HG02970 (cell line): ENCODE measurements at regions not wholly inside any gene's neighbourhood (a gene's known extent, or its start where the extent isn't known, plus 50 kb on each side); places are given as distances from the start of the nearest gene placed in this dataset.
"Not testable (repeated sequence)": the region's sequence is repeated elsewhere in the genome, so short reads cannot be mapped to it uniquely, and the experiment has no call there.

Experiments used
- ATAC-seq: cut with Tn5 transposase; IDR thresholded peaks from one replicate; pipeline ENCODE4 v1.9.1; 2021; ENCODE audit warnings: mild to moderate bottlenecking, moderate library complexity, moderate number of reproducible peaks; ENCODE audit not compliant: unreplicated experiment, low FRiP score

DNA sequence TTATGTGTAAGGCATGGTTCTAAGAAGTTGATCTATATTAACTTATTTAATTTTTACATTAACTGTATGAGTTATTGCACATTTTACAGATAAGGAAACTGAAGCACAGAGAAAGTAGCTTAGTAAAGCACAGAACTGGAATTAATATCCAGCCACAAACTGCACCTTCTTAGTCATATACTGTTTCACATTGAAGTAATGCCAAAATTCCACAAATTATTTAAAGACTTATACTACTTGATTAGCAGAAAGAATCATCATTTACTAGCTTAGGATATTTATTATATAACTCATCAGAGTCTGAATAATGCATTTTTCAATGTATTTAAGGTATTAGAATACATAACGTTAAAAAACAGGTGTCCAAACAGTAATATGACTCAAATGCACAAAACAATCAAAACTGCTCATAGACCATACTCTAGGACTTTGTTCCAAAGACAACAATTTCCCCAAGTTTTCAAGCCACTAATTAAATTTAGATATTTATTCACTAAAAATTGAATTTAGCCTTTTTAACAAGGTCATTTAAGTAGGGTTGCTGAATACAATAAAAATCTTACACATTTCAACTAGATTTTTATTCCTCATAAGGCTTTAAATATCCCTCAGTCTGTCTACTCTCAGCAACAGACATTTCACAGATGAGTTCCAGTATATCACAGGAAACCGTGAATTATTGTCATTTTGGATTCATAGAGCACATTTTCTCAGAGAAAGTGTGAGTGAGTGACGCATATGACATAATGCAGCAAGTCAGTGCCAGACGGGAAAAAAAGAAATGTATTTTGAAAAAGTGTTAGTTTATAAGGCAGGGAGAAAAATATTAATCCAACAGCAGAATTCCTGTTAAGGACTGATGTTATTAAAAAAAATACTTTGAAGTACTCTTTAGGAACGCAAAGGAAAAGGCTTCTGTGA lies 782.5 kb downstream of the TMTC2 start:
- ATAC-seq = no peak

GRCh38 chr12:83465632-83466031 lies 778.9 kb downstream of the TMTC2 start:
- no peak for ATAC-seq

DNA sequence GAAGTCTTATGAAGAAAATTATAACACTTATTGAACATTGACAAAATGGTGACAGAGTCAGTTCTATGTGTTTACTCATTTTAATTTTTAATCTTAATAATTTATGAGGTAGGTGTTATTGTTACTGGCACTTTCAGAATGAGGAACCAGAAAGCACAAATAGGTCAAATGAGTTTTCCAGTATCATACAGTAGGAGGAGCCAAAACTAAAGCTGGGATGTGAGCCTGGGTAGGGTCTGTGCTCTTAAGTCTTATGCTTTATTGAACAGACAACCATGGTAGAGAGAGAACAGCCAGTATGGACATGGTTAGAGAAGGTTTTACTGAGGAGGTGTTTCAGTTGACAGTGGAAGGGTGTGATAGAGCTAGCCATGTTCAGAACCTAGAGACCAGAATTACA lies 775.7 kb downstream of the TMTC2 start:
- ATAC-seq = no peak

DNA sequence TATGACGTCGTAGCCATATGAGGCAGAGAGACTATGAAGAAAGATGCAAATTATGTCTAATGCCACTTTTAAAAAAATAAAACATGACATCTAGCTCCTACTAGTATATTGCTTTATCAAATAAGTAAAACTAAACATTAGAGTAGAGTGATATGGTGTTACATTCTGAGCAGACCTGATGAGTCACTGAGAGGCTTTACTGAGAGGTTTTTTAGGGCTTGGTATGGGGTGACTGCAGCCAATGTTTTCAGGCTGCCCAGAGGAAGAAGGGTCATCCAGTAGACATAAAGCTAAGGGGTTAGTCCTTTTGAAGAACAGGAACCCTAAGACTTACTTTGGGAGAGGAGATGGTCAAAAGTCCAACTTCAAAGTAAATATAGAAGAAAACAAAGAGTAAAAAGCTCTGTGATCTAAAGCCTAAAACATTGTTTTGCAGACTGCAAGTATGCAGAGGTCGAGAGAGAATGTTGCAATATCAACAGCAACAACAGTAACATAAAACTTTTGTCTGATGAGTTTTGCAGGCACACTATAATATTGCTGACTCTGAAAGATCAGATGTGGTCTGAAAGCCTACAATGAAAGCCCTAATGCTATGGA lies 774.7 kb downstream of the TMTC2 start:
- ATAC-seq = no peak

DNA sequence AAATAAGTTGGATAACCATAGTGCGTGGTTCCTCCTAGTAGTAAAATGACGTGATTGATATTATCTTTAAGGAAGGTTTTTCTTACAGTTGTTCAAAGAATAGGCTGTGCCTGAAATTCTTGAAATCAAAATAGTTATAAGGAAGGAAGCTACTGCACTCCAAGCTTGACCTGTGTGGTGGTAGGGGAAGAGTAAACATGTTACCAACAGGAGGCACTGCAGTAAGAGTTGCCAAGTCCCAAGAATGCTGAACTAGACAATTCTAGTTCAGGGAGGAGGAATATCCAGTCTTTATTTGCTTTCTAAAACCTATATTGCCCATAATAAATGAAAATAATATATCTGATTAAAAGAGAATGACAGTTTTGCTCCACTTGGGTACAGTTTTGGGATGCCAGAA lies 764.5 kb downstream of the TMTC2 start:
- no peak for ATAC-seq

DNA sequence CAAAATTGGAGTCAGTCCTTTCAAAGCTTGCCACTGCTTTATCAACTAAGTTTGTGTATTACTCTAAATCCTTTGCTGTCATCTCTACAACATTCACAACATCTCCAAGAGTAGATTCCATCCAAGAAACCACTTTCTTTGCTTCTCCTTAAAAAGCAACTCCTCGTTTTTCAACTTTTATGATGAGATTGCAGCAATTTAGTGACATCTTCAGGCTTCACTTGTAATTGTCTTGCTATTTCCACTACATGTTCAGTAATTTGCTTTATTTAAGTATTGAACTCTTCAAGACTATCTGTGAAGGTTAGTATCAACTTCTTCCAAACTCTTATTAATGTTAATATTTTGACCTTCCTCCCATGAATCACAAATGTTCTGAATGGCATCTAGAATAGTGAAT lies 747.9 kb downstream of the TMTC2 start:
- ATAC-seq = no peak

- ATAC-seq = no peak
Measured at GRCh38 chr12:83432176-83432719, 745.5 kb downstream of the TMTC2 start.

GRCh38 chr12:83427586-83428136 lies 741.0 kb downstream of the TMTC2 start:
- not testable (repeated sequence) for ATAC-seq

DNA sequence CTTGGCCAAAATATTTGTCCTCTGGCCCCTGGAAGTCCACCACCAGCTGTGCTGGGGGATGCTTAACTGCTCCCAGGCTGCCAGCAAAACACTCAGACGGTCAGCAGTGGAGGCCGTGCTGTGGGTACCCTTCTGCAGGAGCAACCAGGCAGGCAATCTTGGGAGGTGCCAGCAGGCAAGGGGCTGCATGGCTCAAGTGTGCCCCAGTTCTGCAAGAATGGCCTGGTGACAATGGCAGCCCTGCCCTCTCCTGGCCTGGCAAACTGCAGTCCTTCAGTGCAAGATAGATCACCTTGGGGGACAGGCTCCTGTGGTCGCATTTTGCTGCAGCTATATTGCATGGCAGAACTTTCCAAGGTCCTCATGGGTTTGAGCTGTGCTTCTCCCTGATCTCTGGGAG lies 728.3 kb downstream of the TMTC2 start:
- ATAC-seq = no peak

DNA sequence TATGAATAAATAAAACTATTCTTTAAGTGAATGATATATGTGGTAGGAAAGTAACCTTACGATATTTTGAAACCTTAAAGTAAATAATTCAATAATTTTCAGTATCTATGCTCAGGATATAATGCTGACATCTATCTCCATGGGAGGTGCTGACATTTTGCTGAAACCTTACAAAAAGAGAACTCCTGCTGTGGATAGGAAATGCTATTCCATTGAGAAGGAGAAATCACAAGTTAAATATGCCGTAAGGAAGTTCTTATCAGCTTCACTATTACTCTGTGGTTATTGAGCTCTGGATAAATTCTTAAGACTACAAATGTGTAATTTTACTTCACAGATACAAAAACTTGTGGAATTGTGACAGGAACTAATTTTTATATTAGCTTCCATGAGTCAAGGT lies 722.1 kb downstream of the TMTC2 start:
- no peak for ATAC-seq

DNA sequence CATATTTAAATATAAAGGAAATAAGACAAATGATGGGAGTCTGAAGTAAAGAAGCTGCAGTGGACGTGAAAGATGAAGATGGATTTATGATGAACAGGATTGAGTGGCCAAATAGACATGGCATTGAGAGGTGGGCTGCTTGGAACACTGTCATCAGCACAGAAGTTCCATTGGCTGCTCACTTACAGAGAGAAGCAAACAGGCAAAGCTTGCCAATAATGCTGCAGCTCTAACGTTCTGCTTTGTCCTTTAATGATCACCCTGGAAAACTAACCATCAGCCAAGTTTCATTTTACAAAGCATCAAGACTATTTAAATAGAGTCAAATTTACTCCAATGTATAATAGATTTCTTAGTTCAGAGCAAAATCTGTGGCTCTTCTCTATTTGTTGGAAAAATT lies 721.4 kb downstream of the TMTC2 start:
- no peak for ATAC-seq

GRCh38 chr12:83404521-83404920 lies 717.8 kb downstream of the TMTC2 start:
- no peak for ATAC-seq

- ATAC-seq = no peak
Measured at GRCh38 chr12:83390186-83390585, 703.5 kb downstream of the TMTC2 start.

DNA sequence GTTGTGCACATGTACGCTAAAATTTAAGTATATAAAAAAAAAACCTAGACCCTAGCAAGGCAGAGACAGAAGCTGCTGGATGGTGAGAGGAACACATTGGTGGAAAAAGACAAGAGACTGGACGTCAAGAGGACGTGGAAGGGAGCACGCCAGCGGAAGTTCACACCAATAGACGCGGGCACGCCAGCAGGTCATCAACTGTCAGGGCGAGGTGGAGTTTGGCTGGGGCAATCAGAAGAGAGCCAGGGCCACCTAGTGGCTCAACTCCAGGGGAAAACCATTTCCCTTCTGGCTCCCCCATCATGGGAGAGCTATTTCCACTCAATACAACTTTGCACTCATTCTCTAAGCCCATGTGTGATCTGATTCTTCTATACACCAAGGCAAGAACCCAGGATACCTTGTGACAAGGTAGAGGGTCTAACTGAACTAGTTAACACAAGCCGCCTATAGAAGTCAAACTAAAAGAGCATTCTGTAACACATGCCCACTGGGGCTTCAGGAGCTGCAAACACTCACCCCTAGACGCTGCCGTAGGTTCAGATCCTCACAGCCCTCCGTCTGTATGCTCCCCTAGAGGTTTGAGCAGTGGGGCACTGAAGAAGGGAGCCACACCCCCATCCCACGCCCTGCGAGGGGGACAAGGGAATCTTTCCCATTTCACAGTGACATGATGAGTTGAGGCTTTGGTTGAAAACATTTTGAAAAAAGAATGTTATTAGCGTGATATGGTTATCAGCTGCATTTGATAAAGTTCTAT lies 702.7 kb downstream of the TMTC2 start:
- no peak for ATAC-seq

DNA sequence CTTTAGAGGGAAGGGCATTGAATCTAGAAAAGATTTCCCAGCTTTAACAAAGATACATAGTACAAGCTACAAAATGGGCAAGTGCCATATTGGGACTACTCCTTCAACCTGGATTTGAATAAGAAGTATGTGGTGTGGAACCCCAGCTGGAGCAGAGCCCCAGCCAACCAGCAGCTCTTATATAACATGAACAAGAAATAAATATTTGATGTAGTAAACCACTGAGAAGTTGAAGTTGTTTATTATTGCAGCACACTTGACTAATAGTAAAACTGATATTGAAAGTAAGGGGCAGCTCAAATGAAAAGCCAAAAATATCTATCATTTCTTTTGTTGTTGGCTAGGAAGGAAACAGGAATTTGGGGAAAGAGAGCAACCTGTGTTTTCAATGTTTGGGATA lies 701.8 kb downstream of the TMTC2 start:
- ATAC-seq = no peak

GRCh38 chr12:83386527-83387264 lies 700.0 kb downstream of the TMTC2 start:
- ATAC-seq = no peak

DNA sequence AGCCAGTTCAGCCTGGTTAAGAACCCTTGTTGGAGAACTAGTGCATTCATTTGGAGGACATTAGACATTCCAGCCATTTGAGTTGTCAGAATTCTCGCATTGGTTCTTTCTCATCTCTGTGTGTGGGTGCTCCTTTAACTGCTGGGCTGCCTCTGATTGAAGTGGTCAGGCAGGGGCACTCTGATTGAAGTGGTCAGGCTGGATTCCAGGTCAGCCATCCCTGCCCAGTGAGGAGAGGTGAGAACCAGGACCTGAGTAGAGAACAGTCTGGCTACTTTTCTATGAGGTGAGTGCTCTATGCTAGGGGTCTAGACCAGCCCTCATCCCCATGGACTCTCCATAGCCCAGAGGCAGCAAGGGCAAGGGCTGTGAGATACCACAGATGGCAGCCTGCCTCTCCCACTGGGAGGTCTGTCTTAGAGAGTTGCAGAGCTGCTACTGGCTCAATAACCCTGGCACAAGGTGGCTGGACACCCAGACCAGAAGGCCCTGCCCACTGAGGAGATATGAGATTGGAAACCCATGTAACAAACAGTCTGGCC lies 691.6 kb downstream of the TMTC2 start:
- ATAC-seq = no peak

DNA sequence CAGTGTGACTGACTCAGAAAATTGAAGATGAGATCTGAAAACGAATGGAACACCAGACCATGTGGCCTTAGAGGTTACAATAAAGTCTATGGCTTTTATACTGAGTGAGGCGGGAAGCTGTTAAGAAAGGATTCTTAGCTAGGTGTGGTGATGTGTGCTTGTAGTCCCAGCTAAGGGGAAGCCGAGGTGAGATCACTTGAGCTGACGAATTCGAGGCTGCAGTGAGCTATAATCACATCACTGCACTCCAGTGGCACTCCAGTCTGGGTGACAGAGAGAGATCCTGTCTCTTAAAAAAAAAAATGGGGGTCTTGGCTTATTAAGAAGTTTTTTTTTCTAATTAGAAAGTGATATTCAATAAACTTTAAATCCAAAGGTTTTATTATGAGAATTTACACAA lies 678.6 kb downstream of the TMTC2 start:
- no peak for ATAC-seq

GRCh38 chr12:83361475-83361874 lies 674.8 kb downstream of the TMTC2 start:
- ATAC-seq = no peak

- ATAC-seq = no peak
Measured at GRCh38 chr12:83361071-83361470, 674.4 kb downstream of the TMTC2 start.
